ENCODE measurements at regions not wholly inside any gene's neighbourhood (a gene's known extent, or its start where the extent isn't known, plus 50 kb on each side); places are given as distances from the start of the nearest gene placed in this dataset.

- no peak for DNase-seq
Measured at GRCh38 chr18:25469489-25469888, 117.5 kb upstream of the ZNF521 start.

- no peak for DNase-seq
Measured at GRCh38 chr18:25467226-25467987, 115.4 kb upstream of the ZNF521 start.

DNA sequence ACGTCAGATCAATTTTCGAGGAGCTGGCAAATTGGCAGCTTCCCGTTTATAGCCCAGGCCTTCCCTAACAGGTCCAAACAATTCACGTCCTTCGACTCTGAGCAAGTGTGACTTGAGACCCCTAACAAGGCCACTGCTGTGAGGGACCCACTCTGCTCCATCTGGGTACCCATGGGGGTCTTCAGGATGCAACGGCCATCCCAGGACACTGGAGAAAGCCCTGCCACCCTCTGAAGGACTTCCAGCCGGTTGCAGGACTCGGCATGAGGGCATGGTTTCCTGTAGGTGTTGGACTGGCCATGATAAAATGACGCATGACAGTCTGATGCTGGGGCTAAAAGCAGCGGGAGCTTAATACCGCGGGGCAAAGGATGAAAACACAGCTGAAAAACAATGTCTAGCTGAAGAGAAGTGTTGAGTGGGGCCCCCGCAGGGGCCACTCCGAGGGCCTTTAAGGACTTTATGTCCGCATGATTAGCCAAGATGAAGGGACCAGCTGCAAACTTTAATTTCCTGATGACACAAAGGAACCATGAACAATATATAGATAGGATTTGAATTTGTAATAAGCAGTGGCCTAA, 113.3 kb upstream of the ZNF521 start:
- no peak for DNase-seq

DNA sequence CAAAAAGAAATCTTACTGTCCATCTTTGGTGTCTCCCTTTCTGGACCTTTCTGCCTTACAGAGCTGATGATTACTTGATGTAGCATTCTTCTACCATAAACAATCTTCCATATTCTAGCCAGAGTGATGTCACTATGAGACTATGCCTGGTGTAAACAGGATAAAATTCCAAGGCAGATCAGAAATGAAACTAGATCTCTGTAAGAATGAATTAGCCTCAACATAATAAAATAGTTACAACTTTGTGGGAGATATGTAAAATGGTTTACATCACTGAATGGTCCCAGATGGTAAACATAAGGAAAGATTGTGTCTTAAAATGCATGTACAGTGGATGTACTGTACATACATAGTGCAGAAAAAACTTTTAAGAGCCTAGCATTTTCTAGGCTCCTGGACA, 112.3 kb upstream of the ZNF521 start:
- DNase-seq = no peak

GRCh38 chr18:25463726-25464125, 111.8 kb upstream of the ZNF521 start:
- no peak for DNase-seq

GRCh38 chr18:25459814-25460213, 107.8 kb upstream of the ZNF521 start:
- DNase-seq = no peak

DNA sequence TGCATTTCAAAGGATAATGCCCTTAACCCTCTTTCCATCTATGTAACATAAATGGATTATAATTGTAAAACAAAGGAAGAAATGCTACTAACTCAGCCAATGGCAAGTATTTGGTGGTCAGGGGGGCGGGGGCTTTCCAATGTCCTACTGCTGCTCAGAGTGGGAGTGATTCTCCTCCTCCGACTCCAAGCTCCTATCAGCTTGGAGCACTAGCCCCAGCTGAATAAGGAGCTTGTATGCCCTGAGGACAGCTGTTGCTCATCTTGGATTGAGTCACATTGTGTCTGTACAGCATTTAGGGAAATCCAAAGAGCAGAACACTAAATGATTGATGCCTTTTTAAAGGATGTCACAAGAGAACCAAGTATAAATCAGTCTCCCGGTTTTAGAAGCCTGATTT, 105.6 kb upstream of the ZNF521 start:
- no peak for DNase-seq

GRCh38 chr18:25457126-25457525, 105.2 kb upstream of the ZNF521 start:
- no peak for DNase-seq

- no peak for DNase-seq
Measured at GRCh38 chr18:25456334-25457010, 104.5 kb upstream of the ZNF521 start.

DNA sequence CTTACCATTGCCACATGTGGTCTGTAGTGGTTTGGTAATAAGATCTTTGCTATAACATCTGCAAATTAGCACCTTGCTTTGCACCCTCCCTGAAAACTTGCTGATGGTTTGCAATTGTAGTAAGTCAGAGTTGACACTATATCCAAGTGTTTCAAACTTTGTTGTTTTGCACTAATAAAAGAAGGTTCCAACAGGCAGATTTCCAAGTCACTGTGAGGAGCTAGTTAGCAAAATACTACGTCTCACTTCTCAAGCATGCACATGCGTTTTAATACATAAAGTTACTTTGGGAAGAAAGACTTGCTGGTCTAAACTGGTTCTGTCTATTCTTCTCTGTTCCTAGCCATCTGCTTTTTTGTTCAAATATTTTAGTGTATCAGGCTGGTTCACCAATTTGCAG, 103.7 kb upstream of the ZNF521 start:
- no peak for DNase-seq

GRCh38 chr18:25455159-25455558, 103.2 kb upstream of the ZNF521 start:
- DNase-seq = no peak

GRCh38 chr18:25454730-25455129, 102.8 kb upstream of the ZNF521 start:
- DNase-seq = no peak

- no peak for DNase-seq
Measured at GRCh38 chr18:25454270-25454659, 102.3 kb upstream of the ZNF521 start.

DNA sequence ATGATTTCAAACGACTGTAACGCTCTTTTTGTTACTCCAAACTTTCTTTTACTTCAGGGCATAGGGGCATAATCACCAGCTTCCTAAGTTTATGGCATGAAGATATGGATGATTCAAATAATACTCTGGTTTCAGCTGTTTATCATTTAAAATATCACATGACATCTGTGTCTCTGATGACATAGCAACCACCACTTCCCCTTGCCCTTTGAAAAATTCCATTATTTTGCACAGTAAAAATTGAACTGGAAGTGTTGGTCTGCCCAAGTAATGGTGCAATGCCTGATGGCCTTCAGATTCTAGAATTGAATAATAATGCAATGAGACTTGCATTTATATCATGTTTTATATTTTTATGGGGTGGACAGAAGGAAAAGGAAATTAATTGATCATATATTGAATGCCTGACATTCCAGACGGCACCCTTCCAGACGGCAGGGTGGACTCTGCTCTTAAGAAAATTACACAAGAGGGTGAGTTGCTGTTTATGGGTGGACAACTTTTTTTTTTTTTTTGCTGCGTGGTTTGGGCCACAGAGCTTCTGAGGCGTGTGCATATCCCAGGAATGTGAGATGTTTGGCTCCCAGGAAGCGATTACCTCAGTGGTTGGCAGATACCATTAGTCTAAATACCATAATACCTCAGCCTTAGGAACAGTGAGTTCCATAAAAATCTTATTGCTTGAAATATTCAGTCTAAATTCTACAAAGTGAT, 101.7 kb upstream of the ZNF521 start:
- no peak for DNase-seq

DNA sequence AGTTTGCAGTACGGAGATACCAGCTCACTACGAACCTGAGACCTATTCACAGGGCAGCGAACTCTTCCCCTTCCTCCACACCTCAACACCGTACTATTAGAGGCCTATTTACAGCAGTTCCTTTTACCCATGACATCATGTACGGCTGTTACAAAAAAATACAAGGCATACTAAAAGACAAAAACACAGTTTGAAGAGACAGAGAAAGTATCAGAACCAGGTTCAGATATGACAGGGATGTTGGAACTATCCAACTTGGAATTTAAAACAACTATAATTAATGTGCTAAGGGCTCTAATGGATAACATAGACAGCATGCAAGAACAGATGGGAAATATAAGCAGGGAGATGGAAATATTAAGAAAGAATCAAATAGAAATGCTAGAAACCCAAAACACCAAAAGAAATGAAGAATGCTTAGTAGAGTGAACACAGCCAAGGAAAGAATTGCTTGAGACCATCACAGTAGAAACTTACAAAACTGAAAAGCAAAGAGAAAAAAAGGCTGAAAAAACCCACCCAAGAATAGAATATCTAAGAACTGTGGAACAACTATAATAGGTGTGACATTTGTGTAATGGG, 99.2 kb upstream of the ZNF521 start:
- DNase-seq = no peak

- no peak for DNase-seq
Measured at GRCh38 chr18:25449046-25449445, 97.1 kb upstream of the ZNF521 start.

DNA sequence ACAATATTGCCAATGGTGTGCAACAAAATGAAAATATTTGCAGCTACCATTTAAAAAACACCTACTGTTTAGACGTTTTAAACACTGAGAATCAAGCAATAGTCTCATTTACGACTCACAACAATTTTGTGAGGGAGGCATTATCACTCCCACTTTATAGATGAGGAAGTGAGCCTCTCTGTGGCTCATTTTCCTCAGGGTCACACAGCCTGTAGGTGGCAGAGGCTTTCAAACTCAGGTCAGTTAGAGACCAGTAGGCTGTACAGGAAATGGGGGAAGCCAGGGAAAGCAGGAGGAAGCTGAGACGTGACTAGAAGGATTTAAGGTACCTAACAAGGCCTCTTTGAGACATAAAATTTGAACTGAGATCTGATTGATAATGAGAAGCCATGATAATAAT, 95.0 kb upstream of the ZNF521 start:
- DNase-seq = peak; percentile 12

GRCh38 chr18:25445430-25445829, 93.5 kb upstream of the ZNF521 start:
- no peak for DNase-seq

DNA sequence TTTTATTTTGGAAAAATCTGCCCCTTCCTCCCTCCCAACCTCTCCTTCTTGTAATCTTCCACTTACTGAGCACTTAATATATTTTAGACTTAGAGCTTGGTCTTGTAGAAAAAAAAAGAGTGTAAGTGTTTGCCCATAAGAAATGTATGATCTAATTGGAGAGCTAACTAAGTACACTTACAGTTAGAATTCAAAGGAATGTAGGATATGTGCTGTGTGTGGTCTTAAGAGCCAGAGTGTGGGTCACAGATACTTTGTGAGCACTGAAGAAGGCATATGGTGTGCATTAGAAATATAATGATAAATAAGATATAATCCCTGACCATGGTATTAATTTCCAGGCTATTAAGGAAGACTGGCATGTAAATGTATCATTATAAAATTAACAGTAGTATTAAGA, 91.8 kb upstream of the ZNF521 start:
- no peak for DNase-seq

DNA sequence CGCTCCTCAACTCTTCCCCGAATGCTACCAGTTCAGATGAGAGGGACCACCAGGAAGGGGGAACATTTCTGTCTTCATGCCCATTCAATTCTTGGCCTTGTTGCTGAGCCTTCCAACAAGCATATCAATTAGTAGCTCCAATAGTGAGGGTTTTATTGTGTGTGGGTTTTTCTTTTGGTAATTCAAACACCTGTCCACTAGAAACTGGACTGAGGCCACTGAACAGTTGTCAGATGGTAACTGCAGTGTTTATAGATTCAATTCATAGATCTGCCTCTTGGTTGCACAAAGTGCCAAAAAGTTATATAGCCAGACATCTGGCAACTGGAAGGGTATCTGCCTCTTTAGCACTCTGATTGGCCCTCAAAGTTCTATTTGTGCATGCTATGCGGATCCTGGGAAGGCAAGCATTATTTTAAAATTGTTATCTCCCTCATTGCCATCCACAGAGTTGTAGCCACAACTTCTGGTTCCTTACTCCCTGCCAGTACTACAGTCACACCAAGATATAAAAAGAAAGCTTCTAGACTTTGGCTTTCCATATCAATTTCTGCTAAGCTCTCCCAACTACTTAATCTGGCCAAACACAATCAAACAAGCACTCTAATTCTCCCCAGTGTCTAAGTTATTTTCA, 83.3 kb upstream of the ZNF521 start:
- DNase-seq = no peak

DNA sequence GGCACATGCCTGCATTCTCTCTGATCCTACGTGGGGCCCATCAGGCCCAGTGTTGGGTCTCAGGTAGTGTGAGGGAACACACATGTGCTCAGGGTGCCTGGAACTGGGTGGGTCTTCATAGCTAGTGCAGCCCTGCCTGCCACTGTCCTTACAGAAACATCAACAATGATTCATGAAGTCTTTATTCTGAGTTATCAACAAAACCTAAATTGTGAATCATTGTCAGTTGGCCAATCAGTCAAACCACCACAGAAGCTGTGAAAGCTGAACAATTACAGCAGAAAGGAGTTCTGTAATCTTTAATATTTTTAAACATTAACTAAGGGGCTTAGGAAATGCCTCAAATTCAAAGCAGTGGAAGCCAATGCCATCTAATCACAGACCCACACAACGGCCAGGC, 82.8 kb upstream of the ZNF521 start:
- DNase-seq = no peak

DNA sequence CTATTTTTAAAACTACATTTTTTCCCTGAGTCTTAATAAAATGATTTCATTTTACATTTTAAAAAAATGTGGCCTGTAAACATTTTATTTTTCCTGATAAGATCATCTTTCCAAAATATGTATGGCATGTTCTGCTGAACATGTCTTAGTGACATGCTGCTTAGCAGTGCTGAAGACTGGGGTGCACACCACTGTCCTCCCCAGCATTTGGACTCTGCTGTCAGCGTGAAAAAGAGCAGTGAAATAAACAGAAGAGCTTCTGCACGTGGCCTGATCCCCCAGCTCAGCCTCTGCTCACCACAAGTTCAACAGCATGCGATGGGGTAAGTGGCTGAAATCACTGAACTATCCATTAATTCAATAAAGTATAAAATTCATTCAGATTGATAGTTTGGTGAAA, 81.6 kb upstream of the ZNF521 start:
- no peak for DNase-seq

DNA sequence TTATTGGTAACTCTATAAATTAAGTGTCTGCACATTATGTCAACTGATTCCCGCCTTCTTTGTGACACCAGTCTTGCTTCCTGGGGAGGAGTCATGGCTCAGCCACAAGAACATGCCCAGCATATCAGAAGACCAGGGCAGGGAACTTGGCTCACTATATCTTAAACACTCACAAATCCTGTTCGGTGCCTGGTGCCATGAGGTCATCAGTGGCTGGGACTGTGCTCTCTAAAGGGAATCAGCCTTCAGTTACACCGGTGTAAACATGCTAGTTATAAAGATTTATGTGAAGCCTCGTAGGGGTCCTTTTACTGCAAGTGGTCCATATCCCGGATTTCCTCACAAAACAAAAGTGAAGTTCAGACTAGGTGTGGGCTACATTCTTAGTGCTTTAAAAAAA, 73.1 kb upstream of the ZNF521 start:
- DNase-seq = no peak
